KBM-7 (cell line): ENCODE measurements at regions not wholly inside any gene's neighbourhood (a gene's known extent, or its start where the extent isn't known, plus 50 kb on each side); places are given as distances from the start of the nearest gene placed in this dataset.
"Not testable (repeated sequence)": the region's sequence is repeated elsewhere in the genome, so short reads cannot be mapped to it uniquely, and the experiment has no call there.

Experiments
- DNase-seq: peaks from one replicate; pipeline ENCODE4 v3.0.0-alpha.2; 2015
- in situ Hi-C: fragments of 300-500 bp; cut with MboI; formaldehyde crosslinking; loops from 2 replicates; pipeline ENCODE4 v1.14.3; 2020; ENCODE audit warnings: low sequenced_read_pairs, low pct_unique_long_range_greater_than_20kb, mixed read lengths

- DNase-seq: no peak
- in situ Hi-C loops: no loop called here
These were observed 457.7 kb downstream of the XYLT1 start for GRCh38 chr16:17013038-17013437.

DNA sequence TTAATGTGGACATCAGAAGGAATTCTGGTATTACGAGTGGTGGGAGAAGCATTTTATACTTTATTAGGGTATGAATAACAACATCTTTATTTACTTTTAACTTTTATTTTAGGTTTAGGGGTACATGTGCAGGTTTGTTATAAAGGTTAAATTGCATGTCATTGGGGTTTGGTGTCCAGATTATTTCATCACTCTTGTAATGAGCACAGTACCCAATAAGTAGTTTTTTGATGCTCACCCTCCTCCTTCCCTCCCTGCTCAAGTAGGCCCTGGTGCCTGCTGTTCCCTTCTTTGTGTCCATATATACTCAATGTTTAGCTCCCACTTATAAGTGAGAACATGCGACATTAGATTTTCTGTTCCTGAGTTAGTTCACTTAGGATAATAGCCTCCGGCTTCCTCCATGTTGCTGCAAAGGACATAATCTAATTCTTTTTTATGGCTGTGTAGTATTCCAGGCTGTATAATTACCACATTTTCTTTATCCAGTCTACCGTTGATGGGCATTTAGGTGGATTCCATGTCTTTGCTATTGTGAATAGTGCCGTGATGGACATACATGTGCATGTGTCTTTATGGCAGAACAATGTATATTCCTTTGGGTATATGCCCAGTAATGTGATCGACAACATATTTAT, 456.2 kb downstream of the XYLT1 start:
- in situ Hi-C loops: no loop called here
- DNase-seq: no peak

- no peak for DNase-seq
- in situ Hi-C loops: no loop called here
These were observed 455.1 kb downstream of the XYLT1 start for GRCh38 chr16:17015702-17016101.

DNA sequence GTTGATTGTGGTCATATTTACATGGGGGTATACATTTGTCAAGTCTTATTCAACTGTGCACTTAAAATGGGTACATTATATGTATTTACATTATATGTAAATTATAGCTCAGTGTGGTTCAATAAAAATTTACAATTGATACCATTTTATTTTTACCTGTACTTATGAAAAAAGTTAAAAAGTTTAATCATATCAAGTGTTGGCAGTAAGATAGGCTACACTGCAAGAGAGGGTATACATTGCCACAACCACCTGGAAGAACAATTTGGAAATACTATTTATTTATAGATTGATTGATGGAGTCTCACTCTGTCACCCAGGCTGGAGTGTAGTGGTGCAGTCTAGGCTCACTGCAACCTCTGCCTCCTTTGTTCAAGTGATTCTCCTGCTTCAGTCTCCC, 453.3 kb downstream of the XYLT1 start:
- DNase-seq: no peak
- in situ Hi-C loops: no loop called here

DNA sequence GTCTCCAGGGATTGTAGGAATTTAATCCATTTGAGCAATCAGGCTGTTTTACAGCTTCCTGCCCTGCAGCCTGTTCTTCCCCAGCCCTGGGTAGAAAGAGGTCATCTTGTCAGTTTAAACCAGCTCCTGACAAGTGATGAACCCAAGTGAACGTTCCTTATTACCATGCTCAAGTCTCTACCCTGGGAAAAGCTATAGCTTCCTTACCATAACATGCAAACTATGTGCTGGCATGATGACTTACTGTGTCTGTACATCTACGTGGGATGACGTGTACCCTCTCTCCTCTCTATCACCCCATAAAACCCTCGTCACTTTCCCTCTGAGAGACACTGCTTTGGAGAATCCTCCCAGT, 452.2 kb downstream of the XYLT1 start:
- no peak for DNase-seq
- in situ Hi-C loops: no loop called here

- DNase-seq: no peak
- in situ Hi-C loops: no loop called here
These were observed 451.4 kb downstream of the XYLT1 start for GRCh38 chr16:17019366-17019765.

- in situ Hi-C loops: no loop called here
- DNase-seq: no peak
These were observed 447.2 kb downstream of the XYLT1 start for GRCh38 chr16:17023606-17024005.

DNA sequence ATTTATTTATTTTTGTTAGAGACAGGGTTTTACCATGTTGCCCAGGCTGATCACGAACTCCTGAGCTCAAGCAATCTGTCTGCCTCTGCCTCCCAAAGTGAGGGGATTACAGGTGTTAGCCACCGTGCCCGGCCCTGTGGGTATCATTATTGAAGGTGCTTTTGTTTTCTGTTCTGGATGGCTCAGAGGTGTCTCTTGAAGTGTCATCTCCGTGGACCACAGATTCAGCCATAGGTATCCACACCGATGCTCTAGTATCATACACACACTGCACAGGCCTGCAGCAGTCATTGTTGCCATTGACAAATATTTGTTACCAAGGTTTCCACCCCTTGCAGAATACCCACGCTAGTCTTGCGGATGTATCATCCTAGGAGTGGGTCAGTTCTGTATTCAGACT, 446.2 kb downstream of the XYLT1 start:
- DNase-seq: no peak
- in situ Hi-C loops: no loop called here

GRCh38 chr16:17026600-17027242, 444.0 kb downstream of the XYLT1 start:
- in situ Hi-C loops: no loop called here
- no peak for DNase-seq

DNA sequence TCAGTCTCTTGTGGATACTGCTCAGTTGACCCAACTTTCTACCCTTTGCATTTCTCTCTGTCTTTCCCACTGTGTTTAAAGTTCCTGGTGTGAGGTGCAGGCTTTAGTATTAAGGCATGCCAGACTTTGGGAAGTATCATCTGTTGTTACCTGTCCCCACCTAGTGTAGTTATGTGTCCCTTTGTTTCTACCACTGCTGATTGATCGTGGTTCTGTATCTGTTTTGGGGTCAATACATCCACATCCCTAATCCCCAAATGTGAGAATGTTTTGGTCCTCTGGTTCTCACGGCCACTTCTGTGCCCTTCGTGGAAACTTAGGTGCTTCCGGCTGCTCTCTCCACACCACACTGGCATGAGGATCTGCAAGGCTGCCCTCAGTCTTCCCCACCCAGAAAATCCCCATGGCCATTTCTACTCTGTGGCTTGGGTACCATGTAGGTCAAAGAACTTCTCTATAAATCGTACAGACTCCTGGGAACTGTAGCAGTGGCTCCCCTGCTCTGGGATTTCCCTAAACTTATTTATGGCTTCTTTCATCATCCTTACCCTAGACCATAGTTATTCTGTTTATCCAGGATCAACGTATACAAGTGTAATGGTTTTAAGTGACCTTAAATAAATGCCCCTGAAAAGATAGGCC, 443.2 kb downstream of the XYLT1 start:
- in situ Hi-C loops: no loop called here
- DNase-seq: no peak

GRCh38 chr16:17029602-17030350, 441.0 kb downstream of the XYLT1 start:
- no peak for DNase-seq
- in situ Hi-C loops: no loop called here

GRCh38 chr16:17031484-17032268, 439.1 kb downstream of the XYLT1 start:
- in situ Hi-C loops: no loop called here
- DNase-seq: no peak

GRCh38 chr16:17032332-17032731, 438.4 kb downstream of the XYLT1 start:
- DNase-seq: no peak
- in situ Hi-C loops: no loop called here

GRCh38 chr16:17034477-17035252, 436.1 kb downstream of the XYLT1 start:
- in situ Hi-C loops: no loop called here
- DNase-seq: no peak

DNA sequence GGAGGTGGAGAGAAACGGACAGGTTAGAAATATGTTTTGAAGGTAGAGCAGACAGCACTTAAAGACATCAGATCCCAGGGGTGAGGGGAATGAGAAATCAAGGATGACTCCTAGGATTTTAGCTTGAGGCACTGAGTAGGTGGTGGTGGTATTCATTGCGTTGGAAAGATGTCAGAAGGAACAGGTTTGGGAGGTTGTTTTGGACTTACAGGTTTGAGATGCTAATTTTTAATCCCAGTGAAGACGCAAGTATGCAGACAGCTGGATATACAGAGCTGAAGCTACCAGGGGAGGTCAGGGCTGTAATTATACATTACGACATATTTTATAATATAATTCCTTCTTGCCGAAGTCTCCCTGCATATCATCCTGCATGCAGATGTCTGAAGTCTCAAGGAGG, 433.3 kb downstream of the XYLT1 start:
- no peak for DNase-seq
- in situ Hi-C loops: no loop called here

GRCh38 chr16:17038415-17038814, 432.3 kb downstream of the XYLT1 start:
- in situ Hi-C loops: no loop called here
- no peak for DNase-seq

GRCh38 chr16:17049109-17049508, 421.7 kb downstream of the XYLT1 start:
- in situ Hi-C loops, DNase-seq: not testable (repeated sequence)

DNA sequence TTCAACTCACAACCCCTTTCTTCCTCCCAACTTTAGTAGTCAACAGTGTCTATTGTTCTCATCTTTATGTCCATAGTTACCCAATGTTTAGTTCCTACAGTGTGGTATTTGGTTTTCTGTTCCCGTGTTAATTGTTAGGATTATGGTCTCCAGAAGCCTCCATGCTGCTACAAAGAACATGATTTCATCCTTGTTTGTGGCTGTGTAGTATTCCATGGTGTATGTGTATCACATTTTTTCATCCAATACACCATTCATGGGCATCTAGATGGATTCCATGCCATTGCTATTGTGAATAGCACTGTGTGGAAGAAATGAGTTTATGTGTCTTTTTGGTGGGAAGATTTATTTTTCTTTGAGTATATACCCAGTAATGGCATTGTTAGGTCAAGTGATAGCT, 420.3 kb downstream of the XYLT1 start:
- DNase-seq: no peak
- in situ Hi-C loops: loop anchor here (25.0 kb wide), 1 partner anchor 112 kb away; no protein-coding TSS in a partner anchor
